ENCODE measurements at regions not wholly inside any gene's neighbourhood (a gene's known extent, or its start where the extent isn't known, plus 50 kb on each side); places are given as distances from the start of the nearest gene placed in this dataset.
A peak's percentile ranks its signal among the peaks of the same experiment; 100 is the strongest.

GRCh38 chr12:88291498-88292131 is 149.5 kb downstream of the TMTC3 start:
- H3K27me3 Mint-ChIP-seq (ENCODE audit: low read depth), result no peaks in the 10 kb centered on the region
- no peak for DNase-seq (ENCODE audit: low read depth, low spot score)
- no peak for TF ChIP-seq CTCF (conservative IDR thresholded peaks at IDR 0.05)
- H3K36me3 Mint-ChIP-seq (ENCODE audit: low read depth), result no peaks in the 10 kb centered on the region
- H3K9me3 Mint-ChIP-seq, result peaks cover 10% of the 10 kb centered on the region
- no peak overlapping the region for H3K4me3 Mint-ChIP-seq
- no peaks in the 10 kb centered on the region for H3K4me1 Mint-ChIP-seq
- peak overlapping the region; percentile 43 for H3K27ac Mint-ChIP-seq (ENCODE audit: unreplicated experiment)

DNA sequence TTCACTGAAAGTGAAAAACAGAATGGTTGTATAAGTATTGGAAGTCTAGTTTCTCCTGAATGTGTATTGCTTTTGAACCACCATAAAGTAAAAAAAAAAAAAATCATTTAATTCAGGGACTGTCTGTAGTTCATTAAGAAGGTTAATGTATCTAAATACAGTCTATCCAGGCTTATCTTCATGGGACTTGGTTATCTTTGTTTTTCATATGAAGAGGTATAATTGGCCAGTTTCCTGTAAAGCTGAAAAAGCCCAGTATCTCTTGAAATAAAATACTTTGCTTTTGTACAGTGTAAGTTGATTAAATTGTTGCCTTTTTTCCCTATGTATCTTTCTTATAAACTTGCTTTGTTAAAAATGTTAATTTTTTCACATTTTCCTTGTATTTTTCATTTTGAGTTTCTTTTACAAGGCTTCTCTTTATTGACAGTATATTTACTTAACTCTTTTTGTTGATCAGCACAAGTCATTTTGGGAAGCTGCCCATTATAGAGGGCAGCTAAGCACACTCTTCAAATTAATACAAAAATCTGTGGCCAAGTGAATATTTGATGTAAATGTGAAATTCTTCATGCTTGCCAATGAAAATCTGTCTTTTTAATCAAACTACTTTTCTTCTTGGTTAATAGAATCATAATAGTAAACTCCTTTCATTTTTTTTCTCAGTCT is 156.0 kb downstream of the TMTC3 start:
- peaks cover 12% of the 10 kb centered on the region for H3K9me3 Mint-ChIP-seq
- H3K27ac Mint-ChIP-seq (ENCODE audit: unreplicated experiment), result no peak overlapping the region
- H3K36me3 Mint-ChIP-seq (ENCODE audit: low read depth), result no peaks in the 10 kb centered on the region
- H3K4me1 Mint-ChIP-seq, result no peaks in the 10 kb centered on the region
- DNase-seq (ENCODE audit: low read depth, low spot score), result no peak
- no peaks in the 10 kb centered on the region for H3K27me3 Mint-ChIP-seq (ENCODE audit: low read depth)
- H3K4me3 Mint-ChIP-seq, result no peak overlapping the region
- TF ChIP-seq CTCF (conservative IDR thresholded peaks at IDR 0.05), result no peak

DNA sequence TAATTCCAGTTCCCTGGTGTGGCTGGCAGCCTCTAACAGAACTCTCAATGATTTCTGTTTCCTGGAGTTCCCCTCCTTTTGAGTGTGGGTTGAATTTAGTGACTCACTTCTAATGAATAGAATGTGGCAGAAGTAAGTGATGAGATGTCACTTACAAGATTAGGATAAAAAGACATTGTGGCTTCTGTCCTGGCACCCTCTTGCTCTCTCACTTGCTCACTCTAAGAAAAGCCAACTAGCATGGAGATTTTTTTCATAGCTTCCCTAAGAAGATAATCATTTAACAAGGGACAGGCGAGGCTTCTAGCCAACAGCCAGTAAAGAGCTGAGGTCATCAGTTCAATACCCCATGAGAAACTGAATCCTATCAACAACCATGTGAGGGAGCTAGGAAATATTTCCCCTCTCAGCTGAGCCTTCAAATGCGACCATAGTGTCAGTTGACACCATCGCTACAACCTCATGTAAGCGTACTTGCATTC is 156.7 kb downstream of the TMTC3 start:
- TF ChIP-seq CTCF (conservative IDR thresholded peaks at IDR 0.05), result no peak
- Mint-ChIP-seq H3K9me3 (peaks cover 12% of the 10 kb centered on the region), H3K4me3 (no peak overlapping the region), H3K4me1 (no peaks in the 10 kb centered on the region), H3K27ac (ENCODE audit: unreplicated experiment) (no peak overlapping the region), H3K27me3 (ENCODE audit: low read depth) (no peaks in the 10 kb centered on the region), H3K36me3 (ENCODE audit: low read depth) (no peaks in the 10 kb centered on the region)
- DNase-seq (ENCODE audit: low read depth, low spot score), result no peak

DNA sequence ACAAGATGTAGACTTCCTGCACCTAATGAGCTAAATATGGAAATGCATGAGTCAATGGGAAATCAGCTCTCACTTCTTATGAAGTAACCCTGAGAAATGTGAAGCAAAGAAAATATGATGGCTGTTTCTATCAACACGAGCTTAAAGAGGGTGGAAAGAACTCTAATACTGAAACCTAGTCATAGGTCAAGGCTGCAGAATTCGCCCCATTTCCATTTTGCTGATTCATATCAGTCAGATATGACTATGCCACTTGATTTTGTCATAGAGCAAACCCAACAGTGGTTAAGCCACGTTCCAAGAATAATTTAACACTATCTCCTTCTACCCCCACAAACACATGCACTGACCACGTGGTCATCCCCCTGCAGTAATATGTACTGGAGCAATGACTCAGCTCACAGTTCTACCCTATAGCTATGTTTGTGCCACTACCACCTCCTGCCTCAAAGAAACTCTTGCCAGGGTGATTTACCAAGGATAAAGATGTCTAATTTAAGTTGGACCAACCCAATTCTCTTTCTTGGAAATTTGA is 157.5 kb downstream of the TMTC3 start:
- Mint-ChIP-seq H3K9me3 (peaks cover 8% of the 10 kb centered on the region), H3K36me3 (ENCODE audit: low read depth) (no peaks in the 10 kb centered on the region), H3K4me1 (no peaks in the 10 kb centered on the region), H3K27me3 (ENCODE audit: low read depth) (no peaks in the 10 kb centered on the region), H3K27ac (ENCODE audit: unreplicated experiment) (no peak overlapping the region), H3K4me3 (no peak overlapping the region)
- no peak for DNase-seq (ENCODE audit: low read depth, low spot score)
- no peak for TF ChIP-seq CTCF (conservative IDR thresholded peaks at IDR 0.05)

- Mint-ChIP-seq H3K4me1 (peaks cover 8% of the 10 kb centered on the region), H3K9me3 (peaks cover 2% of the 10 kb centered on the region), H3K4me3 (no peak overlapping the region), H3K27ac (ENCODE audit: unreplicated experiment) (no peak overlapping the region), H3K36me3 (ENCODE audit: low read depth) (no peaks in the 10 kb centered on the region), H3K27me3 (ENCODE audit: low read depth) (no peaks in the 10 kb centered on the region)
- no peak for DNase-seq (ENCODE audit: low read depth, low spot score)
- TF ChIP-seq CTCF (conservative IDR thresholded peaks at IDR 0.05), result no peak
Measured at GRCh38 chr12:88300931-88301330, 158.8 kb downstream of the TMTC3 start.

All from neural crest cell (in vitro differentiated cells).